OCI-LY7 (cell line): ENCODE measurements at regions not wholly inside any gene's neighbourhood (a gene's known extent, or its start where the extent isn't known, plus 50 kb on each side); places are given as distances from the start of the nearest gene placed in this dataset.

Experiments used
- BruUV-seq: library from RNA; stranded (reverse); fragments of 400-500 nt; replicated peaks from 2 replicates; lab custom pipeline; 2021; lab: Mats Ljungman, UMichigan
- CTCF ChIA-PET: fragments of 300-600 bp; sonication (Branson Sonifier 250); formaldehyde crosslinking; loops from one replicate; lab custom pipeline; 2022; ENCODE audit warnings: antibody characterized with exemption; ENCODE audit not compliant: unreplicated experiment; lab: Charles Lee
- POLR2A ChIA-PET: fragments of 300-600 bp; sonication (Branson Sonifier 250); formaldehyde crosslinking; loops from one replicate; lab custom pipeline; 2022; ENCODE audit warnings: antibody characterized with exemption; lab: Charles Lee
- DNase-seq: peaks from one replicate; pipeline ENCODE4 v3.0.0-alpha.2; 2015; ENCODE audit warnings: low spot score
- H2AFZ ChIP-seq: fragments of 200-600 bp; sonication (generic), shearing (Covaris generic); 2 replicates; pipeline ENCODE4 v1.6.1; 2014; ENCODE audit warnings: mild to moderate bottlenecking, antibody characterized with exemption, low read length, moderate library complexity
- H3K27ac ChIP-seq: fragments of 200-600 bp; sonication (generic); 2 replicates; pipeline ENCODE4 v1.5.1; 2014; ENCODE audit warnings: mixed run types, low read depth, mild to moderate bottlenecking, moderate library complexity, low read length, inconsistent platforms; ENCODE audit not compliant: poor library complexity, severe bottlenecking
- H3K36me3 ChIP-seq: fragments of 200-600 bp; sonication (generic); 2 replicates; pipeline ENCODE4 v1.6.1; 2014; ENCODE audit warnings: mild to moderate bottlenecking, antibody characterized with exemption, low read length, moderate library complexity, mixed read lengths; ENCODE audit not compliant: insufficient read depth
- H3K4me1 ChIP-seq: fragments of 200-600 bp; sonication (generic); 2 replicates; pipeline ENCODE4 v1.5.1; 2014; ENCODE audit warnings: mild to moderate bottlenecking, low read length; ENCODE audit not compliant: insufficient read depth, poor library complexity, severe bottlenecking
- H3K4me2 ChIP-seq: fragments of 200-600 bp; sonication (generic); 2 replicates; pipeline ENCODE4 v1.6.1; 2014; ENCODE audit warnings: mild to moderate bottlenecking, low read length
- H3K4me3 ChIP-seq: fragments of 200-600 bp; sonication (generic); 2 replicates; pipeline ENCODE4 v1.5.1; 2014; ENCODE audit warnings: mild to moderate bottlenecking, low read depth, low read length; ENCODE audit not compliant: poor library complexity, severe bottlenecking
- H3K79me2 ChIP-seq: fragments of 200-600 bp; sonication (generic); 2 replicates; pipeline ENCODE4 v1.6.1; 2016; ENCODE audit warnings: low read depth, mild to moderate bottlenecking, low read length, moderate library complexity, mixed read lengths; ENCODE audit not compliant: insufficient read depth
- H3K9me2 ChIP-seq: fragments of 200-600 bp; sonication (generic); 2 replicates; pipeline ENCODE4 v1.6.1; 2016; ENCODE audit warnings: mild to moderate bottlenecking, low read length, mixed read lengths; ENCODE audit not compliant: insufficient read depth
- H3K9me3 ChIP-seq: fragments of 200-600 bp; sonication (generic); 2 replicates; pipeline ENCODE4 v1.6.1; 2014; ENCODE audit warnings: mild to moderate bottlenecking, mixed run types, low read length, mixed read lengths
- H4K20me1 ChIP-seq: fragments of 200-600 bp; sonication (generic); 2 replicates; pipeline ENCODE4 v1.6.1; 2014; ENCODE audit warnings: mild to moderate bottlenecking, antibody characterized with exemption, low read length, moderate library complexity, mixed read lengths; ENCODE audit not compliant: insufficient read depth
- EZH2phosphoT487 ChIP-seq: fragments of 200-600 bp; sonication (generic); IDR thresholded peaks from 2 replicates; pipeline ENCODE4 v1.6.1; 2018; ENCODE audit warnings: low read depth, borderline replicate concordance, mild to moderate bottlenecking, mixed run types, antibody characterized with exemption, low read length, moderate library complexity, mixed read lengths
- intact Hi-C: fragments of 100-400 bp; cut with micrococcal nuclease; formaldehyde crosslinking; loops from one replicate; pipeline ENCODE4 v1.10.0; 2022; ENCODE audit not compliant: unreplicated experiment
- TF ChIP-seq, protein P1 (sequence below): fragments of 200-600 bp; sonication (generic); conservative IDR thresholded peaks from 2 replicates; pipeline ENCODE4 v1.5.1; 2014; ENCODE audit warnings: mild to moderate bottlenecking, antibody characterized with exemption, low read length, moderate library complexity, mixed read lengths

GRCh38 chr13:34507630-34508029, 434.4 kb upstream of the NBEA start:
- intact Hi-C loops = no loop called here
- Histone ChIP-seq H3K4me3 (no peak overlapping the region), H3K9me2 (no peaks in the 10 kb centered on the region), H3K79me2 (no peaks in the 10 kb centered on the region), H4K20me1 (no peaks in the 10 kb centered on the region), H3K4me1 (no peaks in the 10 kb centered on the region), H3K36me3 (no peaks in the 10 kb centered on the region), H2AFZ (no peak overlapping the region), H3K9me3 (no peaks in the 10 kb centered on the region), H3K27ac (no peak overlapping the region), H3K4me2 (no peak overlapping the region)
- TF ChIP-seq, protein P1, sequence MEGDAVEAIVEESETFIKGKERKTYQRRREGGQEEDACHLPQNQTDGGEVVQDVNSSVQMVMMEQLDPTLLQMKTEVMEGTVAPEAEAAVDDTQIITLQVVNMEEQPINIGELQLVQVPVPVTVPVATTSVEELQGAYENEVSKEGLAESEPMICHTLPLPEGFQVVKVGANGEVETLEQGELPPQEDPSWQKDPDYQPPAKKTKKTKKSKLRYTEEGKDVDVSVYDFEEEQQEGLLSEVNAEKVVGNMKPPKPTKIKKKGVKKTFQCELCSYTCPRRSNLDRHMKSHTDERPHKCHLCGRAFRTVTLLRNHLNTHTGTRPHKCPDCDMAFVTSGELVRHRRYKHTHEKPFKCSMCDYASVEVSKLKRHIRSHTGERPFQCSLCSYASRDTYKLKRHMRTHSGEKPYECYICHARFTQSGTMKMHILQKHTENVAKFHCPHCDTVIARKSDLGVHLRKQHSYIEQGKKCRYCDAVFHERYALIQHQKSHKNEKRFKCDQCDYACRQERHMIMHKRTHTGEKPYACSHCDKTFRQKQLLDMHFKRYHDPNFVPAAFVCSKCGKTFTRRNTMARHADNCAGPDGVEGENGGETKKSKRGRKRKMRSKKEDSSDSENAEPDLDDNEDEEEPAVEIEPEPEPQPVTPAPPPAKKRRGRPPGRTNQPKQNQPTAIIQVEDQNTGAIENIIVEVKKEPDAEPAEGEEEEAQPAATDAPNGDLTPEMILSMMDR = no peak
- no peak for TF ChIP-seq EZH2phosphoT487
- ChIA-PET POLR2A (no interaction called here), CTCF (no interaction called here)
- BruUV-seq = no TSS peak
- no peak for DNase-seq

- H3K9me3 ChIP-seq = no peaks in the 10 kb centered on the region
- BruUV-seq = no TSS peak
- no peaks in the 10 kb centered on the region for H4K20me1 ChIP-seq
- no peak overlapping the region for H2AFZ ChIP-seq
- no peak overlapping the region for H3K4me3 ChIP-seq
- intact Hi-C loops = no loop called here
- DNase-seq = no peak
- no peaks in the 10 kb centered on the region for H3K79me2 ChIP-seq
- CTCF ChIA-PET = no interaction called here
- H3K9me2 ChIP-seq = no peaks in the 10 kb centered on the region
- H3K4me2 ChIP-seq = no peak overlapping the region
- POLR2A ChIA-PET = interaction anchor here (1.4 kb wide), 1 partner anchor 14 kb away, joined by 4 read pairs; no protein-coding TSS in a partner anchor
- H3K27ac ChIP-seq = no peak overlapping the region
- TF ChIP-seq EZH2phosphoT487 = no peak
- TF ChIP-seq, protein P1 = no peak
- no peaks in the 10 kb centered on the region for H3K4me1 ChIP-seq
- H3K36me3 ChIP-seq = no peaks in the 10 kb centered on the region
Observed at GRCh38 chr13:34512817-34513216, 429.3 kb upstream of the NBEA start.

DNA sequence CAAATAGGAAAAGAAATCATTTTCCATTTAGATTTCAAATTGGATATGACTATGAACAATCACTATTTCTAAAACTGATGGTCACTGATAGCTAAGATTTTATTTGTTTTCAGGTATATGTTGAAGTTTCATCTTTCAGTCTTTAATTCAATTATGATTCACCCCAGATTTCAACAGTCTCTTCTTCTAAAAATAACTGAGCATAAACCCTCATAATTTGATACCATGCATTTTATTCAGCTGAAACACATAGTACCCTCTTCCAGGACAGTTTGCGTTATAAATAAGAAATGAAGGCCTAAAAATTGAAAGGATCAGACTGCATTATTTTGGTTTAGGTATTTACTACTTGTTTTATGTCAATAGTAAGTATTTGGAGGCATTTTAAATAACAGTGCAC, 428.5 kb upstream of the NBEA start:
- H3K9me2 ChIP-seq = no peaks in the 10 kb centered on the region
- no peaks in the 10 kb centered on the region for H3K4me1 ChIP-seq
- H3K4me2 ChIP-seq = no peak overlapping the region
- H3K36me3 ChIP-seq = no peaks in the 10 kb centered on the region
- no peak overlapping the region for H2AFZ ChIP-seq
- no peak overlapping the region for H3K27ac ChIP-seq
- intact Hi-C loops = no loop called here
- no peak for TF ChIP-seq EZH2phosphoT487
- TF ChIP-seq, protein P1 = no peak
- ChIA-PET POLR2A (no interaction called here), CTCF (no interaction called here)
- no peaks in the 10 kb centered on the region for H3K79me2 ChIP-seq
- H4K20me1 ChIP-seq = no peaks in the 10 kb centered on the region
- no peak overlapping the region for H3K4me3 ChIP-seq
- H3K9me3 ChIP-seq = no peaks in the 10 kb centered on the region
- DNase-seq = no peak
- BruUV-seq = no TSS peak
